ENCODE measurements at regions not wholly inside any gene's neighbourhood (a gene's known extent, or its start where the extent isn't known, plus 50 kb on each side); places are given as distances from the start of the nearest gene placed in this dataset.

- FAIRE-seq (no peak), DNase-seq (ENCODE audit: insufficient read length, low spot score) (no peak)
- no peak for TF ChIP-seq CTCF (IDR thresholded peaks at IDR 0.05; ENCODE audit: insufficient read depth, missing control alignments)
Observed at GRCh38 chr3:94515983-94516382, 453.1 kb downstream of the NSUN3 start.

- DNase-seq (ENCODE audit: insufficient read length, low spot score), result no peak
- TF ChIP-seq CTCF (IDR thresholded peaks at IDR 0.05; ENCODE audit: insufficient read depth, missing control alignments), result no peak
- no peak for FAIRE-seq
Observed at GRCh38 chr3:94520364-94520763, 457.5 kb downstream of the NSUN3 start.

- DNase-seq (ENCODE audit: insufficient read length, low spot score) (no peak), FAIRE-seq (no peak)
- TF ChIP-seq CTCF (IDR thresholded peaks at IDR 0.05; ENCODE audit: insufficient read depth, missing control alignments), result no peak
Observed at GRCh38 chr3:94522488-94522887, 459.6 kb downstream of the NSUN3 start.

GRCh38 chr3:94524102-94524919 is 461.4 kb downstream of the NSUN3 start:
- FAIRE-seq (no peak), DNase-seq (ENCODE audit: insufficient read length, low spot score) (no peak)
- TF ChIP-seq CTCF (IDR thresholded peaks at IDR 0.05; ENCODE audit: insufficient read depth, missing control alignments), result no peak

GRCh38 chr3:94525043-94525442 is 462.2 kb downstream of the NSUN3 start:
- TF ChIP-seq CTCF (IDR thresholded peaks at IDR 0.05; ENCODE audit: insufficient read depth, missing control alignments), result peak; percentile 37
- DNase-seq (ENCODE audit: insufficient read length, low spot score) (no peak), FAIRE-seq (no peak)

- DNase-seq (ENCODE audit: insufficient read length, low spot score), result no peak
- TF ChIP-seq CTCF (IDR thresholded peaks at IDR 0.05; ENCODE audit: insufficient read depth, missing control alignments), result no peak
- FAIRE-seq, result no peak
Observed at GRCh38 chr3:94529816-94530215, 467.0 kb downstream of the NSUN3 start.

- no peak for FAIRE-seq
- no peak for DNase-seq (ENCODE audit: insufficient read length, low spot score)
- TF ChIP-seq CTCF (IDR thresholded peaks at IDR 0.05; ENCODE audit: insufficient read depth, missing control alignments), result no peak
Observed at GRCh38 chr3:94532951-94533350, 470.1 kb downstream of the NSUN3 start.
